Mesodermal cell (in vitro differentiated cells): ENCODE measurements at regions not wholly inside any gene's neighbourhood (a gene's known extent, or its start where the extent isn't known, plus 50 kb on each side); places are given as distances from the start of the nearest gene placed in this dataset.
A peak's percentile ranks its signal among the peaks of the same experiment; 100 is the strongest.

Source experiments
- H3K27ac ChIP-seq: 2 replicates; pipeline ENCODE4 v1.7.0; 2013; ENCODE audit warnings: mild to moderate bottlenecking, low read depth, low read length, moderate library complexity; ENCODE audit not compliant: severe bottlenecking
- H3K36me3 ChIP-seq: 2 replicates; pipeline ENCODE4 v1.7.1; 2013; ENCODE audit warnings: mild to moderate bottlenecking, low read length, moderate library complexity; ENCODE audit not compliant: control insufficient read depth, insufficient read depth
- H3K4me1 ChIP-seq: one replicate; pipeline ENCODE4 v1.7.1; 2013; ENCODE audit warnings: mild to moderate bottlenecking, low read length; ENCODE audit not compliant: insufficient read depth, control insufficient read depth, poor library complexity, severe bottlenecking
- H3K4me3 ChIP-seq: 2 replicates; pipeline ENCODE4 v1.7.0; 2013; ENCODE audit warnings: low read length, control low read depth, mild to moderate bottlenecking; ENCODE audit not compliant: insufficient read depth, poor library complexity, severe bottlenecking; ENCODE audit errors: extremely low read depth
- H3K9me3 ChIP-seq: 2 replicates; pipeline ENCODE4 v1.7.1; 2013; ENCODE audit warnings: mild to moderate bottlenecking, low read length, moderate library complexity; ENCODE audit not compliant: control insufficient read depth
- WGBS, 2 experiments: methylation state at CpG; one replicate each; pipeline ENCODE4 v1.1.5; 2013; ENCODE audit warnings: missing lambda C conversion rate in 2 of 2; ENCODE audit not compliant: insufficient coverage in 2 of 2; 5-methylcytosine and 5-hydroxymethylcytosine counted together

- no peak overlapping the region for H3K4me3 ChIP-seq
- H3K4me1 ChIP-seq: no peaks in the 10 kb centered on the region
- 11 to 79% methylated on average over 1 to 3 of the region's 5 CpGs for WGBS, 2 experiments
- no peaks in the 10 kb centered on the region for H3K36me3 ChIP-seq
- no peaks in the 10 kb centered on the region for H3K9me3 ChIP-seq
- H3K27ac ChIP-seq: no peak overlapping the region
These were observed 88.4 kb downstream of the HFE start for GRCh38 chr6:26175428-26176181.

- WGBS, 2 experiments: 90% methylated on average over 1 of the region's 1 CpG; no CpG with 5 or more reads in 1 of the 2 experiments
- Histone ChIP-seq H3K36me3 (no peaks in the 10 kb centered on the region), H3K4me1 (no peaks in the 10 kb centered on the region), H3K9me3 (no peaks in the 10 kb centered on the region), H3K4me3 (no peak overlapping the region), H3K27ac (no peak overlapping the region)
These were observed 92.4 kb downstream of the HFE start for GRCh38 chr6:26179675-26180074.

- H3K36me3 ChIP-seq: no peaks in the 10 kb centered on the region
- WGBS, 2 experiments: 100% methylated on average over 2 of the region's 7 CpGs
- H3K27ac ChIP-seq: no peak overlapping the region
- no peak overlapping the region for H3K4me3 ChIP-seq
- H3K9me3 ChIP-seq: no peaks in the 10 kb centered on the region
- H3K4me1 ChIP-seq: no peaks in the 10 kb centered on the region
These were observed 93.1 kb downstream of the HFE start for GRCh38 chr6:26180346-26180745.

GRCh38 chr6:26183237-26183580, 96.0 kb downstream of the HFE start:
- Histone ChIP-seq H3K36me3 (no peaks in the 10 kb centered on the region), H3K4me1 (no peaks in the 10 kb centered on the region), H3K4me3 (peak overlapping the region; percentile 37), H3K9me3 (no peaks in the 10 kb centered on the region), H3K27ac (peak overlapping the region; percentile 75)
- 0 to 4% methylated on average over 2 to 8 of the region's 11 CpGs for WGBS, 2 experiments

GRCh38 chr6:26183581-26184366, 96.5 kb downstream of the HFE start:
- Histone ChIP-seq H3K27ac (peak overlapping the region; percentile 75), H3K4me1 (no peaks in the 10 kb centered on the region), H3K4me3 (peak overlapping the region; percentile 37), H3K9me3 (no peaks in the 10 kb centered on the region), H3K36me3 (no peaks in the 10 kb centered on the region)
- WGBS, 2 experiments: 0% methylated on average over 30 to 33 of the region's 36 CpGs

- peak overlapping the region; percentile 75 for H3K27ac ChIP-seq
- no peaks in the 10 kb centered on the region for H3K36me3 ChIP-seq
- peak overlapping the region; percentile 37 for H3K4me3 ChIP-seq
- 12 to 44% methylated on average over 4 to 6 of the region's 10 CpGs for whole genome bisulfite sequencing, 2 experiments
- no peaks in the 10 kb centered on the region for H3K9me3 ChIP-seq
- no peaks in the 10 kb centered on the region for H3K4me1 ChIP-seq
These were observed 97.2 kb downstream of the HFE start for GRCh38 chr6:26184367-26184891.

- Histone ChIP-seq H3K36me3 (no peaks in the 10 kb centered on the region), H3K27ac (no peak overlapping the region), H3K9me3 (no peaks in the 10 kb centered on the region), H3K4me1 (no peaks in the 10 kb centered on the region), H3K4me3 (no peak overlapping the region)
- WGBS, 2 experiments: 67 to 74% methylated on average over 2 of the region's 2 CpGs
These were observed 97.8 kb downstream of the HFE start for GRCh38 chr6:26185004-26185403.

- Histone ChIP-seq H3K27ac (no peak overlapping the region), H3K36me3 (no peaks in the 10 kb centered on the region), H3K4me1 (no peaks in the 10 kb centered on the region), H3K4me3 (no peak overlapping the region), H3K9me3 (no peaks in the 10 kb centered on the region)
- 80% methylated on average over 1 of the region's 3 CpGs; no CpG with 5 or more reads in 1 of the 2 experiments for WGBS, 2 experiments
These were observed 98.6 kb downstream of the HFE start for GRCh38 chr6:26185802-26186201.

GRCh38 chr6:26186652-26187051, 99.4 kb downstream of the HFE start:
- H3K36me3 ChIP-seq: no peaks in the 10 kb centered on the region
- no peak overlapping the region for H3K4me3 ChIP-seq
- H3K4me1 ChIP-seq: no peaks in the 10 kb centered on the region
- WGBS, 2 experiments: 94 to 97% methylated on average over 6 of the region's 7 CpGs
- no peaks in the 10 kb centered on the region for H3K9me3 ChIP-seq
- H3K27ac ChIP-seq: no peak overlapping the region

GRCh38 chr6:26187292-26187691, 100.1 kb downstream of the HFE start:
- H3K9me3 ChIP-seq: no peaks in the 10 kb centered on the region
- WGBS, 2 experiments: no CpG with 5 or more reads among the region's 3 CpGs
- H3K27ac ChIP-seq: no peak overlapping the region
- H3K36me3 ChIP-seq: no peaks in the 10 kb centered on the region
- H3K4me3 ChIP-seq: no peak overlapping the region
- no peaks in the 10 kb centered on the region for H3K4me1 ChIP-seq
